ENCODE measurements at regions not wholly inside any gene's neighbourhood (a gene's known extent, or its start where the extent isn't known, plus 50 kb on each side); places are given as distances from the start of the nearest gene placed in this dataset.
"Not testable (repeated sequence)": the region's sequence is repeated elsewhere in the genome, so short reads cannot be mapped to it uniquely, and the experiment has no call there.

- no peak for DNase-seq
Measured at GRCh38 chr2:48197618-48198017, 116.9 kb upstream of the FOXN2 start.

- DNase-seq = no peak
Measured at GRCh38 chr2:48198371-48198770, 116.1 kb upstream of the FOXN2 start.

DNA sequence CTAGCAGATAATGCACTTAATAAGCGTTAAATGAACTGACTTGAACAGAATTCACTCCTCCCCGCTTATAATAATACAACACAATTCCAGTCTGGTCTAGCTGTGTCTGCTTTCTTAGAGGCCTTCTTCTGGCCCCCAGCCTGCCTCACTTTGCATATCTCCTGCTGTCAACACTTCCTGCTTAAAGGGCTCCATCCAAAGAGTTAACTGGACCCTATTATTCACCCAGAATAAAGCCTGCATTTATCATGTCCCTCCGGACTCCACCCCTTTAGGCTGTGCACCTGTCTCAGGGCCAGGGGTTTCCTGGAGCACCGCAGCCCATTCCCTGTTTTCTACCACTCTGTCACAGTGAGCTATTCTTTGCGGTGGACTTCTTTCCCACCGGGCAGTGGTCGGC, 115.4 kb upstream of the FOXN2 start:
- no peak for DNase-seq

GRCh38 chr2:48200620-48201293, 113.7 kb upstream of the FOXN2 start:
- DNase-seq = no peak

DNA sequence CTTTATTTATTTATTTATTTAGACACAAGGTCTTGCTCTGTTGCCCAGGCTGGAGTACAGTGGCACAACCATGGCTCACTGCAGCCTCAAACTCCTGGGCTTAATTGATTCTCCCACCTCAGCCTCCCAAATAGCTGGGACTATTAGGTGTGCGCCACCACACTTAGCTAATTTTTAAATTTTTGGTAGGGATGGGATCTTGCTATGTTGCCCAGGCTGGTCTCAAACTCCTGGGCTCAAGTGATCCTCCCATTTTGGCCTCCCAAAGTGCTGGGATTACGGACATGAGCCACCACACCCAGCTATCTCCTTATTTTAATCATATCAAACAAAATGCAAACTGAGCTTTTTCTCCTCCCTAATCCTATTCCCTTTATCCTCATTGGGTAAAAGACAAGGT, 113.0 kb upstream of the FOXN2 start:
- DNase-seq = not testable (repeated sequence)

- DNase-seq = no peak
Measured at GRCh38 chr2:48202863-48203642, 111.4 kb upstream of the FOXN2 start.

DNA sequence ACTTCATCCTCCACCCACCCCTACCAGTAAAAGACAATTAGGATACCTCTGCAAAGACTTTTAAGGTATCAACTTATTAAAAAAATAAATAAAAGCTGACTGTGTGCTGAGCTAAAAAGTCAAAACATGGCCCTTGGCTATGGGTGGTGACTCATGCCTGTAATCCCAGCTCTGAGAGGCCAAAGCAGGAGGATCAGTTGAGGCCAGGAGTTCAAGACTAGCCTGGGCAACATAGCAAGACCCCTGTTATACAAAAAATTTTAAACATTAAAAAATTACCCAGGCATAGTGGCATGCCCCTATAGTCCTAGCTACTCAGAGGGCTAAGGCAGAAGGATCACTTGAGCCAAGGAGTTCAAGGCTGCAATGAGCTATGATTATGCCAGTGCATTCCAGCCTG, 110.8 kb upstream of the FOXN2 start:
- DNase-seq = no peak

- no peak for DNase-seq
Measured at GRCh38 chr2:48204750-48205136, 109.7 kb upstream of the FOXN2 start.

GRCh38 chr2:48205137-48205798, 109.2 kb upstream of the FOXN2 start:
- DNase-seq = no peak

GRCh38 chr2:48206056-48206656, 108.3 kb upstream of the FOXN2 start:
- not testable (repeated sequence) for DNase-seq

- no peak for DNase-seq
Measured at GRCh38 chr2:48207201-48207641, 107.3 kb upstream of the FOXN2 start.

DNA sequence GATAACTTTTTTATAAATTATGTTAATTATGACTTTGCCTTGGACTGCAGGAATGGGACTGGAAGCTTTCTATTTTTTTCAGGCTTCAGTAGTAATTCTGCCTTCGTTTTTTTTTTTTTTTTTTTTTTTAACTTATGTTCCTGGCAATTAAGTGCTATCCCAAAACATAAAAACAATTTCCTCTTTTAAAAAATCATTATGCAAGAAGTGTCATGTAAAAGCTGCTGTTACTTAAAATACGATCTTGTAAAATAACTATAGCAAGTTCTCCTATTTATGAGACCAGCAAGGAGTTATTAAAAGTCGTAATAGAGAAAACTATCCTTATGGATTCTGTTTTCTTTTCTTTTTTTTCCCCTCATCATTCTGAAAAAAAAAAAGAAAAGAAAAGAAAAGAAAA, 106.6 kb upstream of the FOXN2 start:
- DNase-seq = no peak

GRCh38 chr2:48209214-48209885, 105.1 kb upstream of the FOXN2 start:
- DNase-seq = peak in 1 of 2 experiments; percentile 31

DNA sequence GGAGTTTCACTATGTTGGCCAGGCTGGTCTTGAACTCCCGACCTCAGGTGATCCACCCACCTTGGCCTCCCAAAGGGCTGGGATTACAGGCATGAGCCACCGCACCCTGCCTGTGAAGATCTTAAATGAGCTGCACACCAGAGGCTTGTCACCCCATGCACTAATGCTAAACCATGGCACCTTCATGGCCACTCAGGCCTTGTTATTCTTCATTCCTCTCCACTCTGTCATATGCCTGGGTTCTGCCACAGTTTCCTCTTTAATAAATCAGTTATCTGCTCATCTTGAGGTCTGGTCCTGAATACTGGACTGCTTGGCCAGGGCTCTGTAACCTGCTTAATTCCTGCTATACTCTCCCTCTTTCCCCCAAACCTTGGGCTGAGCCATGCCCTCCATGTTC, 104.3 kb upstream of the FOXN2 start:
- no peak for DNase-seq

GRCh38 chr2:48213646-48214045, 100.8 kb upstream of the FOXN2 start:
- DNase-seq = no peak

DNA sequence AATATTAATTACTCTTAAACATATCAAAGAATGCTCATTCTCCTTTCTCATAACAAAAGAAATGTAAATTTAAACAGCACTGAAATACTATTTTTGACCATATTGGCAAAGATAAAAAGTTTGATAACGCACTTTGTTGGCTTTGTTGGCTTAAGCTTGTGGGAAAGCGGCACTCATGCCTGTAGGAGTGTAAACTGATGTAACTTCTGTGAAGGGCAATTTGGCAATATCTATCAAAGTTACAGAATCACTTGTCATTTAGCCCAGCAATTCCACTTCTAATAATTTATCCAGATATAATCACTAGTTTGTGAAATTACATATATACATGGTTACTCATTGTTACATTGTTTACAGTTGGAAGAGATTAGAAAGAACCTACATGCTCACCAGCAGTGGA, 96.3 kb upstream of the FOXN2 start:
- no peak for DNase-seq

- no peak for DNase-seq
Measured at GRCh38 chr2:48219234-48219554, 95.3 kb upstream of the FOXN2 start.

DNA sequence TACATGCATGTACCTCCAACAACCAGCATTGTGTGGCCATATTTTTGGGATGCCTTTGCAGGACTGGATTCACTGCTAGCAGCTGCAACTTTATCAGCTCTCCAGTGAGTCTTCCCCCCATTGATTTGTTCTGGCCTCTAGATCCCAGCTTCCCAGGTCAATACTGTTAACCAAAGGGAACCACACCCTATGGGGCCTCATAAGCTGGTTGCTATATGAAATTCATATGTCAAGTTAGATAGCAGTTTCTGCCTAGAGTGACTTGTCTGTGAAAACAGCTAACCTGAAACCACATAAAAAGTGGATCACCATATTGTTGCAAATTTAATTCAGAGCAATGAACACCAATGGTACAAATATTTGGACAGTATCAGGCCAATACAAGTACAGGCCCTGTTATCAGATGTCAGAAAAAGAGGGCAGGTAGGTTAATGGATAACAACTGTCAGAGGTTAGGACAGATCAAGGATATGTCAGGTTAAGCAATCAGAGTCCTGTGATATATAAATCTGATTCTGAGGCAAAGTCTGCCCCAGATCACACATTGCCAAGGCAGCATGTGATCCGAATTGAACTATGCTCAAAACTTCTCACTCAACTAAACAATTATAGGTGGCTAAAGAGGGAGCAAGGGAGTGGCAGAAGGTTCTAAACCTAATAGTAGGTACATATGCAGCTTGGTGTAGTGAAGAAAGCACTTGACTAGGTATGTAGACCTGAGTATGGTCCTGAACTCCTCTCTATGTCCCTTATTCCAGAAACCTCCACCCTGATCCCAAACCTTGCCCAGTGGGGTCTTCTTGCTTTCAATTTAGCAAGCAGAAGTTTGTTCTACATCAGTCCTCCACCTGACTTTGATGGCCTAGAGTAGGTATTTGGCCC, 94.7 kb upstream of the FOXN2 start:
- no peak for DNase-seq

DNA sequence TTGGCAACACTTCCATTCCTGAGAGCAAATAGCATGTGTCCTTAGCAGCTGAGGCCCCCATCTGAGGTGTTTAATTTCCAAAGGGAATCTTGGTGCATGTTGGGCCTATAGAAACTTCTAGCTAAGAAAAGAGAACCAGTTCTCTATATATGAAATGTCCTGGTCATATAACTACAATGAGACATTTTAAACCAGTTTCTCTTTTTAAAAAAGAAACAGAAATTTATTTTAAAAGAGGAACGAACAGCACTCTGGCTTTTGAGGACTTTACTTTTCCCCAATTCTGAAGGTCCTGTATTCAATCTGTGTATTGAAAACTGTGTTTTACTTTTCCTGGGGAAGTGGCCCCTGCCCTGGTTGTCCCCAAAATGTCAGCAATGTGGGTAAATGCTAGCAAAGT, 94.0 kb upstream of the FOXN2 start:
- DNase-seq = no peak

DNA sequence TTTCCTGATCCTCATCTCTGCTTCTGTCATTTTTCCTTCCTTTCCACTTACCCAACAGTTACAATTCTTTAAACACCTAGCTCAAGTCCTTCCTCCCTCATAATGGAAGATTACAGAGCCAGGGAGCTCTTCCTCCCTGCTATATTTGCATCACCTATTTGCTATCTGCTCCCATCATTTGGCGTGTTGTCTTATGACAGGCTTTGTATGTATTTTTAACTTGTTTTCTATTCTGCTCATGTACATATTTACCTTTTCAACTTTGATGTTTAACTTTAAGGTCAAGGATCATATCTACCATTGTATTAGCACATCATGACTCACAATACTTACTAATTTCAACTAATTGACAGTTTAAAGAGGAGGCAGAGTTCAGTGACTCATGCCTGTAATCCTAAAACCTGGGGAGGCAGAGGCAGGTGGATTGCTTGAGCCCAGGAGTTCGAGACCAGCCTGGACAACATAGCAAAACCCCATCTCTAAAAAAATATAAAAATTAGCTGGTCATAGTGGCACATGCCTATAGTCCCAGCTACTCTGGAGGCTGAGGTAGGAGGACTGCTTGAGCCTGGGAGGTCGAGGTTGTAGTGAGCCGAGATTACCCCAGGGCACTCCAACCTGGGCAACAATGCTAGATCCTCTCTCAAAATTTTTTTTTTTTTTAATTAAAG, 92.5 kb upstream of the FOXN2 start:
- no peak for DNase-seq

- DNase-seq = no peak
Measured at GRCh38 chr2:48227617-48228344, 86.7 kb upstream of the FOXN2 start.

Measured in NCI-H446 (cell line).